DMS53 treated with DMSO at 0.1 percent for 48 hours (cell line): ENCODE measurements at regions not wholly inside any gene's neighbourhood (a gene's known extent, or its start where the extent isn't known, plus 50 kb on each side); places are given as distances from the start of the nearest gene placed in this dataset.

ENCODE experiments used
- DNase-seq: peaks from one replicate; lab custom pipeline; 2025; ENCODE audit not compliant: unreplicated experiment; lab: John Stamatoyannopoulos, UW

DNA sequence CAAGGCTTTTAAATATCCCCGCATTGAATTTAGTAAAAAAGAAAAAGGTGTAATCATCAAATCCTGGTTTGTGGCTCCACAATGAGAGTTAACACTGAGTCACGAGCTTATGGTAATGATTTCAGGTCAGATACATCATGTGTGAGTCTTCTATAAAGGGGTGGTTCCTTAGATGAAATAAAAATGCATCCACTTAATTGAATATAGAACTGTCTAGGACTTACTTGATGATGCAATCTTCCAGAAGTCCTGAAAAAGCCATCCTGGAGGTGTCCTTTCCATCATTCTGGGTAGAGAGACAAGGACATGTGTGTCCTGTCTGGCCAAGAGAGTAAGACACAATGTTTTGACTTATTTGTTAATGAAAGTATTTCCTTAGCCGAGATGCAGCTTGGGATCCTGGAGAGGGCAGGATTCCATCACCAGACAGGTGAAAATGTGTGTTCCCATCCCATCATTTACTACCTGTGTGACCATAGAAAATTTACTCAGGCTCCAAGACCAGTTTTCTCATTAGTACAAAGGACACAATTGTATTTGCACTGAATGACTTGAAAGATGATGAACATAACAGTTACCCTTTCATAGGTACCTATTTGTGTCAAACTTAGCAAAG lies 1539.8 kb upstream of the PIK3C3 start:
- no peak for DNase-seq

DNA sequence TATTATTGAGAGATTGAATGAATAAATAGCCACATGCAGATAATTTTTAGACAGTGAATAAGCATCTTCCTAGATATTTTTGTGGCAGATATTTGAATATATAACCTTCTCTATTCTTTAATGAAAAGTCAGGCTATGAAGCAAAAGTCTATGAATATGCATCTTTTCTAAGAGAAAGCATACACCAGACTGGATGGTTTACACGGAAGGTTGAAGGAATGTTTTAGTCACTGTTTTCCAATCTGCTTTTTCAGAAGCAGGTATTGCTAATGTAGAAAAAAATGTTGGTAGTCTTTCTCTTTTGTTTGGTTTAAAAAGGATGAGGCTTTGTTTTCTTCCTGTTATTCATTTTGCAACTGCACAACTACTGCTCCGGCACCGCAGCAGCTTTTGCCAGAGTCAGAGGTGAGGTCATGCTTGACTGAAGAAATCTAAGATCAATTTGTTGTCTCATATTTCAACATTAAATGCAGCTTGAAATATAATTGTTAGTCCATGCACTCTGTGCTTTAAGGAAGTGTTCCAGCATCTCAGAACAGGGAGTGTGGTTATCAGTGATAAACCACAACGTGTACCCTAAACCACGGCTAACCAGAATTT lies 1540.8 kb upstream of the PIK3C3 start:
- no peak for DNase-seq

DNA sequence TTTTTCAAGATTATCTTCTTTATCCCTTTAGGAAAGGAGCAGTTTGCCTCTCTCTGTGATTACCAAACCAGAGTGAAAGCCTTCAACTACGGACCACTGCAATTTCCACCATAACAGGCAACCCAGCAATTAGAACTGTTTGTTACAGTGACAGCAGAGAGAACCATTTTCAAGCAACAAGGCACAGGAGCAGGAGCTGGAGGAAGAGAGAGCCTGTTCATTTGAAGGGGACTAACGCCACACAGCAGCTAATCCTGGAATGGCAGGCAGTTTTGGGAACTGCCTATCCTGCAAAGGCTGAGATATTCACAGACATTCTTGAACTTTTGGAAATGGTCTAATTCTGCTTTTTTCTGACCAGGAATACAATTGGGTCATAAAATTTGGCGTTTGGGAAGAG lies 1541.9 kb upstream of the PIK3C3 start:
- peak; percentile 59 for DNase-seq

DNA sequence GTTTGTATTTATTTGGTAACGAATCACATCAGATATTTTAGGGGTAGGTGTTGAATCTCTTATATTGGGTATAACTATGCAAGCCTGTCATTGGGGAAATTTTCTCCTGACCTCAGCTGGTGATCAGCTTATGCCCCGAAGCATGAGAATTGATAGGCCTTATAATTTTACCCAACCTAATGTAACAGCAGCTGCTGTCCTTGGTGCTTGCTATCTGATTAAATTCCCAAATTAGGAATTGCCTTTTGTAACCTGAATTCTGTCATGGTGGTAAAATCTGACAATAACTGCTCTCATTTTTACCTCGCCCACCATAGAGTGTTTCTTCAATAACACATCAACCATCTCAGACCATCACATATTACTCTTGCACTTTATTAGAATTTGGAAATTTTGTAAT lies 1542.6 kb upstream of the PIK3C3 start:
- DNase-seq, result no peak

DNA sequence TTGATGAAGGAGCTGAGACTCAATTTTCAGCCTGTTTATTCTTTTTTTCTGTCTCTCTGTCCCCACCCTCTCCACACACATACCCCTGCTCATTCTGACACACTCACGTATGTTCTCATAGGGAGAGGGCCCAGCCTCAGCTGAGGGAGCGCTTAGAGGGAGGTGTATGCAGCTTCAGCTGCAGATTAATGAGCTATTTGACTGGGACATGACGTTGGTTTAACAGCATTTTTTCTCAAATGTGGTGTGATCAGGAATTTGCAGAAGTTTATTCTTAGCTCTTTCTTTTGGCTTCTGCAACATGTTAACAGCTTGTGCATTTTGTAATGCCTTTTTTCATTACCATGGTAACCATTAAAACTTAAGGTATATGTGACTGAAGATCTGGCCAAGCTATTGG lies 1547.1 kb upstream of the PIK3C3 start:
- DNase-seq, result no peak

DNA sequence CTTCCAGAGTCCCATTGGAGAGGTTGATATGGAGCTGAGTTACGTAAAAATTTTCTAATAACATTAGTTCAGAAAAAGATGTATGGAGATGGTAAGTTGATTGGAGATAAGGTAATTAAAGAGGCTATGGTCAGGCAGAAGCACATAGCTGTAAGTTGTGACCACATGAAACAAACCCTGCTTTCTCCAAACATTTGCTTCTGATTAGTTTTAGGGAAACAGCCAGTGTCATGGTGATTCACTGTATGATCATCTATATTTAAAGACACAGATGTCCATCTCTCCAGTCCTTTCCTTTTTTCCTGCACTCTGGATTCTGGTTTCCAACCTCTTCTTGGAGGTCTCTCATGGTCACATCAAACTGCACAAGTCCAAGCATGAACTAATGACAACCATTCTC lies 1550.8 kb upstream of the PIK3C3 start:
- no peak for DNase-seq

DNA sequence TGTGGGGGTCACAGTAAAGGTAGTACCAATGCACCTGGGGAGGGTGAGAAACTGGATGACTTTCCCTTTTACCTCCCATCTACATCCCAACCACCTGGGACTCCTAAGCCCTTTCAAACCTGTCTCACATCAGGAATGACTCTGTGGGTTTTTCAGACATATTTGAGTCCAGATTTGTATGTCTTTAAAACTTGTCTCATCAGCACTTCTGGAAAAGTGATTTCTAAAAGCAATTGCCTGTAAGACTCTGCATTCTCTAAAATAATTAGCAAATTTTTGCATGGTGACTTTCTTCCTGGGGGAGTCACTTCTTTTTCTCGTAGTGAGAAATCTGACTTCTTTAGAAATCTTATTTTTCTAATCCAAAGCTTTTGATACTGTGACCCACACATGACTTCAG lies 1553.0 kb upstream of the PIK3C3 start:
- DNase-seq, result no peak

DNA sequence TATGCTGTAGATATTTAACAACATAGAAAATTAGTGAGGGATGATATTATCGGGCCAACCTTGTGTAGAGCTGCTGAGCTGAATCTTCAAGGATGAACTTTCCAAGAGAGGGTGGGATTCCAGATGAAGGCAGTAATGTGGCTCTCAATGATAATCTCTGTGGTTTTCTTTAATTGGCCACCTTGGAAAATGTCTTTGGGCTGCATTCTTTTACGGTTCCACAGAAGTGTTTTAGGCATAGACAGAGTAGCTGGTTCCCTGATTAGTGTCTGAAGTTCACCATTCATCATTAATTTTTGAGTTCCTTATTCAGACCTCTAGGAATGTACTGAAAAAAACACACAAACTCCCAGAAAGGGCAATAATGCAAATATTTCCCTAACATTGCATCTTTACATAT lies 1566.9 kb upstream of the PIK3C3 start:
- no peak for DNase-seq

DNA sequence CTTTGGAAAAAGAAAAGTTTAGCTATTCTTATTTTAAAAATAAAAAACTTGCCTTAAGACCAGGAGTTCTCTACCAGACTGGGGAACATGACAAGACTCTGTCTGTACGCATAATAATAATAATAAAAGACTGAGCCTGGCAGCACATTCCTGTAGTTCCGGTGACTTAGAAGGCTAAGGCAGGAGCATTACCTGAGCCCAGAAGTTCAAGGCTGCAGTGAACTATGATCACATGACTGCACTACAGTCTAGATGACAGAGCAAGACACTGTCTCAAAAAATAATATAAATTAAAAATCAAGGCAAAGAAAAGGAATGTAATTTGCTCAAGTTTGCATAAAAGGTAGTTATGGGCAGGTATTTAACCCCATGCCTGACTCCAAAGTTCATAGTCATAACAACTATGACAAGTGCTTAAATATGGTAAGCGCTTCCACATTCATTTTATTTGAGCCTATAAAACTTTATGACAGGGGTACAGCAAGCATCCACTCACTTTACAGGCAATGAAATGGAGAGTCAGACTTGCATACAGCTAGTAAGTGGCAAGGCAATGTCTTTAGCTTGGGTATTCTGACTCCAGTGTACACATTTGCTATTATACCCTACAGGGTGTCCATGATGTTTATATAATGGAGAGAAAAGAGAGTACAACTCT lies 1567.8 kb upstream of the PIK3C3 start:
- no peak for DNase-seq

DNA sequence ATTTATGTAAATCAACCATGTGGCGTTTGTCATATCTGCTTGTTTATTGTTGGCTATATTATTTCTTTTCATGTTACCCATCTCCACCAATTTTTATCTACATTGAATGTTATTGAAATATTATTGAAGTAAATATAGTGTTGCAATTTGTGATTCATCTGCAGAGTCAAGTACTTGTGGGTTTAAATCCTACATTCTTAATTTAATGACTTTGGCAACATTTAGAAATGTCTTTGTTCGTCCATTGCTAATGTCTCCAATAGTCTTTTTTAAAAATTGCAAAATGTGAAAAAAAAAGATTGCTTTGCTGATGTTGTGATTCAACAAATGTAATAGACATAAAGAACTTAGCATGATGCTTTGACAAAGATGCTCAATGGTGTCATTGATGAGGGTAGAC lies 1572.8 kb upstream of the PIK3C3 start:
- no peak for DNase-seq

DNA sequence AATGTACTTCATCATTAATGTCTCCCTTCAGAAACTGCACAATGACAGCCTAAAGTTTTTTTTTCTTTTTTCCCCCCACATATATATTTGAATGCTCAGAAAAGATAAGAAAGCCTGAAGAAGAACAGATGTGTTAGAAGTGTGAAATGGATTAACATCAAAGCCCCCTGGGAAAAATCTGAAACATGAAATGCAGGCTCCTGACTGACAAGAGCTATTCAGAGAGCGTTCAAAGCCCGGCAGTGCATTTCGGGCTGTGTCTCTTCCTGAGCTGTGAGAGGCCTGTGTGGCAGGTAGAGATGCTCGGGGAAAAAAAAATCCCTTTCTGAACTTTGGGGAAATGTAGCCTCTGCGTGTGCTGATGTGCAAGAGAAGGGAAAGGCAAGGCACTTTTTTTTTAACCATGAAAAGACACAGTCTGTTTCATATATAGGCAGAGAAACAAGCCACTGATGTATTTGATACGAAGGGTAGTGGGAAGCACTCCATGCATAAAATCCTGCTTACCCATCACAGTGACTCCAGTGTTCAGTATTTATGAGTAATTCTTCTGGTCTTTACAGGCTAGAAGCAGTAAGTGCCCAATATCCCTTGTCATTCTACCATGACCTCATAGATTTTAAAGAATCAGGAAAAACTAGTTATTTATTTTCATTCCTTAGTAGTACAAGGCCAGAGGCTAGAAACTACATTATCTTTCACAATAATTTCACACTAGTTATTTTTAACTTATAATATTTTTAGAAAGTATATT lies 1574.2 kb upstream of the PIK3C3 start:
- DNase-seq, result no peak

DNA sequence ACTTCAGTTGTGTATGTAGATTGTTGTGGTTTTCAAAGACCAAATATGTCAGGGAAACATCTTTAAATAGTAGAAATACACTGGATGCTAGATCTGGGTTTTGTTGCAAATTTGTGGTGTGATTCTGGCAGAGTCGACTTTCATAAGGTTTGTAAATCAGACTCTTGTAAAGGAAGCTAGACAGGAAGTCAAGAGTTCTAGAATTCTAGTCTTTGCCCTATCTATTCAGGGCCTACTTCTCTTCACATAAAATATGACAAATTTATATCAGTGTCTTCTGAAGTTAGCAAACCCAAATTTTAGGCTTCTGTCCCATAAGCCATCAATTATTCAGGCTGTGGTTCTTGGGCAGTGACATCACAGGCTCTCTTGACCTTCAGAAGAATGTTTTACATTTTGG lies 1579.2 kb upstream of the PIK3C3 start:
- no peak for DNase-seq

DNA sequence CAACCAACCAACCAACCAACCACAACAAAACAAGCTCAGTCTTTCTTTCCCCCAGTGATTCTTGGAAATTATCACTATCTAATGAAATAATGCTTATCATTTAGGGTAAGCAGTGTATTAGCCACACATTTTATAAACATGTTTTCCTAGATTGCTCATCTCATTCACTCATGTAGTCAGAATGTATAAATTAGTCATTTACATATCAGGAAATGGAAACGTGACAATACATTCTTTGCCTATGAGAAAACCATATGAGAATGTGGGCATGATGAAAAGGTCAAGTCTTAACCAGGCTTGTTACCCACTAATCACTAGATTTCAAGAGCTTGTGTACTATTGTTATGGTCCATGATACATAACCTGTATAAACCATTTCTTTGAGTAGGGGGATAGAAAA lies 1583.4 kb upstream of the PIK3C3 start:
- no peak for DNase-seq

DNA sequence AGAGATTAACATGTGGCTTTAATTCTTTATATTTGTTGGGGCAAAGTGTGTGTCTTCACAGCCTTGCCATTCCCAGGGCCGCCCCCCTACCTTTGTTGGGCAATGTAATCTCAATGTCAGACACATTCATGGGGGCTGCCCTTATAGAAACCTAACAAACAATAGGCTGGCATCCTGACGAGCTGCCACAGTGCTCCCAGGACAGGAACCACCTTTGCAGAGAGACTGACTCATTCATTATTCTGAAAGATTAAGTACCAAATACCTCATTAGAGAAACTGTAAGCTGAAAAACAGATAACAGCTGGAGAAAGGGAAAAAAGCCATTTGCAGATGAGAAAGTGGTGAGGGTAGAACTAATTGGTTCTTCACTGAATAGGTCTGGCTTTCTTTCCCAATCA lies 1587.5 kb upstream of the PIK3C3 start:
- no peak for DNase-seq

DNA sequence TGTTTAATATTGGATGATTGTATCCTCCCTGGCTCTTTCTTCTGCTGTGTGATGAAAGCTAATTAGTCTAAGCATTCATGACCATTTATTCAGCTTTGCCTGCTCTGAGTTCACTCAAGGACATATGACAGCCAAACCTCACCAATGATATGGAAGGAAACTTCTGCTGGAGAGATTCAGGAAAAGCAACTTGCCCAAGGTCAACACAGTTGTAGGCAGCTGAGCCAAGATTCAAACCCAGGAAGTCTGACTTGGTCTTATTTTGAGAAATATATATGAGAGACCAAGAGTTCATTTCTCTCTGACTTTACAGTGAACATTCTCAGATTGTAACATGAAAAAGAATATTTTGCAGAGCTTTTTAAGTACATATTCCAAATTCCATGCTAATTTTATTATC lies 1588.5 kb upstream of the PIK3C3 start:
- no peak for DNase-seq

DNA sequence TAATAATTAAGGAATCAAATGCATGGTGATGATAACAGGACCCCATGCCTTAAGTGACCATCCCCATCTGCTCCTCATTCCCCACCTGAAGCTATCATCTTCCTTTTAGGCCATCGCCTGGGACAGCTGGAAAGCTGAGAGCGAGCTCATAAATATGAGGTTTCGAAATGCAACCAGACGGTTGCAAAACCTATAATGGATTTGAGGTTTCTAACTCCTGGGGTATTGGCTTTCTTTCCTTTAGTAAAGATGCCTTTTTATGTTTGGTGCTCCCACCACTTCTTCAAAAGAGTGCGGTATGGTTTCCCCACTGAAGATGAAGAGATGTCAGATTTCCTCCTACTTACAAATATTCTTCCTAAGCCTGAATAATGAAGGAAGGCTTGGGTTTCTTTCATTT lies 1589.5 kb upstream of the PIK3C3 start:
- no peak for DNase-seq

DNA sequence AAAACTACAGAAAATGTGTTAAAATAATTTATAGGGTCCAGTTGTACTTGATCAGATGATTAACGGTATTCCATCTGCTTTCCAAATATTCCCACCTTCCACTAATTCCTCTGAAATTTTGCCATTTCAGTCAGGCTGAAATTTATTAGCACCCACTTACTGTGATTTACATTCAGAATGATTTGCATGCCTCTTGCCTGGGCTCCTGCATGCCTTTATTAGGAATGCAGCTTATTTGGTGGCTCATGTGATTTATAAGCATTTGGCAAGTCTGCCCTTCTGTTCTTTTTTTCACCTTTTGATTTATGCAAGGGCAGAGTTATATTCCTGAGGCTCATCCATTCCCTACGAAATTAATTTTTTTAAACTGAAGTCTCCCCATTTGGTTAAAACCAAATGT lies 1594.5 kb upstream of the PIK3C3 start:
- DNase-seq, result no peak

DNA sequence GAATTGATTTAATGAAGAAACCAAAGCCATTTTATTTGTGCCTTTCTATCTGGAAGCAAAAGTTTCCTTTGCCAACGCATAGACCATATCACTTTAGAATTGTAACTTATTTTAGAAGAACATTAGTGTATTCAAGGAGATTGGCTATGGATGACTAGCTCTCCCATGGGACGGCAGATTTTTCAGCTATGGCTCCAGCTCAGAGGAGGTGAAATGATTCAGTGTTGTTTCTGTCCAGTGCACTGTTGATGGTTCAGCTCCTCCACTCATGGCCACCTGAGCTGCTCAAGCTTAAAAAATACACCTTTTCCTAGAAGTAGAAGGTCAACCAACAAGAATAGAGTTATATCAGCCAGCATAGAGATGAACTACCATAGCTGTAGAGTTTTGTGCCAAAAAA lies 1597.5 kb upstream of the PIK3C3 start:
- DNase-seq, result no peak

DNA sequence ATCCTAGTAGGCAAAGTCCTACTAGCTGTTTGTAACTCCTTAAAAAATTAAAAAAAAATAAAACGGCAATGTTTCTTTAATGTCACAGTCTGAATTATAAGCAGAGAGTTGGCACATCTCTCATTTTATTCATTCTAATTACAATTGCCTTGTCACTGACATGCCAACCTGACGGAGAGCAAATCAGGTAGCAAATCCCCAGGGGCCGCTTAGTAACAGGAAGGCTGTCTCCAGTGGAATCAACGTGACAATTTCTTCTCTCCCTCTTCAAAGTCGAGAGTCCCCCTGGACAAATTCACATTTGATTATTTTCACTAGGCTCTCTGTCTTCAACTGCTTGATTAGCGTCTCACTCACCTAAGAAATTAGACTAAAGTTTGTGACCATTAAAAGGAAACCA lies 1598.9 kb upstream of the PIK3C3 start:
- no peak for DNase-seq

DNA sequence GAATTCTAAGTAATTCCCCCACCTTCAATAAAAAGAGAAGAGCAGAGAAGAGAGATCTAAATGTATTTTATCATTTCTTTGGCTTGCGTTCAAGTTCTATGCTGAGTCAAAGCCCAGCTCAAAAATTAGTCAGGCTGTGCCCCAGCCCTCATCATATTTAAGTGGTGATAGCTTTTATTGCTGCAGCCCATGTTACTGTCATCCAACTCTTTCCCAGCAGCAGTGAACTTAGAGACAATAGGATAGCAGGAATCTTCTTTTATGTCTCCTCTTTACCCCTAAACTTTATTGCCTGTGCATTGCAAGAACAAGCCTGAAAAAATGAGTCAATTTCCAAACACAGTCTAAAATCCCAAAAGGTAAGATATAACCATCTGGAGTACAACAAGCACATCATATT lies 1599.3 kb upstream of the PIK3C3 start:
- DNase-seq, result no peak

DNA sequence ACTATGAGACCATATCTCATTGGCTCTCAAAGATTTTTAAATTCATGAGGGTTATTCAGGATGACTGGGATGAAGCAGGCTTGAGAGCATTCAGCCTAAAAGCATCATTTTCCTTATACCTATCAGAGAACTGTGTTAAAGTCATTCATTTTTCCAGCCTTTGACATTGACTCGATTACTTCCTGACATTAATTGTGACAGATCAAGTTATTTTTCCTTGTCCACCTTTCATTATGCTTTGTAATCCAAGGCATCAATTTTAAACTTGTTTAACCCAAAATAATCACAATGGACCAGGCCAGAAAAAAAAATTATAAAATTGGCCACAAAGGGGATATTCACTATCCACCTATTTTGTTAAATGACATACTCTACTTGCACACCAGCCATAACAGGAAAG lies 1606.8 kb upstream of the PIK3C3 start:
- no peak for DNase-seq

DNA sequence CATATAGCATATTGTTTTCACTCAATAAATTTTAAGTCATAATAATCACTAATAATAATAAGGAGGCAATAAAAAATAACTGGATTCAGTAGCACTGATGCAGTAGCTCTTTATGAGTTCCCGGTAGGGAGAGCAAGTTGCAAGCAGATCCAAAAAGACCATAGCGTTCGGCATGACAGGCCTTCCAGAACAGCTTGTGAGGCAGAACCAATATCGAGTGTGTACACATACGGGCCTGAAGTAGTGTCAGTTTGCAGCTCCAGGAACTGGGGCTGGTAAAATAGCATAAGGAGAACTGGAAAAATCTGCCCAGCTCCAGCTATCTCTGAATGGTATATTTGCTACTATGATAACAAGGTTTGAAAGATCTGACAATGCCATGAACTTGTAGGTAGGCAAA lies 1607.8 kb upstream of the PIK3C3 start:
- DNase-seq, result peak; percentile 36
